ENCODE measurements at regions not wholly inside any gene's neighbourhood (a gene's known extent, or its start where the extent isn't known, plus 50 kb on each side); places are given as distances from the start of the nearest gene placed in this dataset.

DNA sequence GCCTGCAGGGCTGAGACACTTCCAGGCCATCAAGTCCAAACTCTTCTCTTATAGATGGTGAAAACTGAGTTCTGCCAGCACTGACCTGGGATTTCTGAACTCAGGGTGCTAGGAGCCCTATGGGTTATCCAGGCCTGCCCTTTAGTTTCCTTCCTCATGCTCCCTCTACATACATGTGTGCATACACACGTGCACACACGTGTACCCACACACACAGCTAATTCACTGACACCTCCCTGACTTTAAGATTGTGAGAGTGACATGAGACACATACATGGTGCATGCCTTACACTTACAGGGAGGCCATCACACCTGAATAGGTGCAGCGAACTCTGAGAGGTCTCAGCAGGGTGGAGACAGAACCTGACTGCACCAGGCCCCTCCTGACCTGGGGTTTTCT, 267.4 kb downstream of the CYP26B1 start:
- no peak for TF ChIP-seq POLR2AphosphoS5 (IDR thresholded peaks at IDR 0.05)
- TF ChIP-seq POLR2A (IDR thresholded peaks at IDR 0.05) = no peak

Data from prostate gland (tissue), 1 donor.